ENCODE measurements at regions not wholly inside any gene's neighbourhood (a gene's known extent, or its start where the extent isn't known, plus 50 kb on each side); places are given as distances from the start of the nearest gene placed in this dataset.

- BruUV-seq (replicated peaks): no TSS peak
- H3K9me2 ChIP-seq (ENCODE audit: insufficient read depth, low read length): no peaks in the 10 kb centered on the region
- POLR2A ChIA-PET: no interaction called here
- no peak overlapping the region for H3K4me3 ChIP-seq (ENCODE audit: low read depth, low read length, poor library complexity, severe bottlenecking)
- CTCF ChIA-PET (ENCODE audit: unreplicated experiment): no interaction called here
- no peak overlapping the region for H3K27ac ChIP-seq (ENCODE audit: low read depth, low read length, poor library complexity, severe bottlenecking)
- H3K9me3 ChIP-seq (ENCODE audit: low read length): no peaks in the 10 kb centered on the region
- no peaks in the 10 kb centered on the region for H4K20me1 ChIP-seq (ENCODE audit: insufficient read depth, low read length)
- TF ChIP-seq EZH2phosphoT487 (IDR thresholded peaks at IDR 0.05; ENCODE audit: borderline replicate concordance, low read depth, low read length): no peak
- no peak for TF ChIP-seq CTCF (conservative IDR thresholded peaks at IDR 0.05; ENCODE audit: low read length)
- H3K4me1 ChIP-seq (ENCODE audit: insufficient read depth, low read length, poor library complexity, severe bottlenecking): no peaks in the 10 kb centered on the region
- intact Hi-C loops (cut with micrococcal nuclease; ENCODE audit: unreplicated experiment): no loop called here
- DNase-seq (ENCODE audit: low spot score): no peak
- H3K79me2 ChIP-seq (ENCODE audit: insufficient read depth, low read depth, low read length): no peaks in the 10 kb centered on the region
- no peaks in the 10 kb centered on the region for H3K36me3 ChIP-seq (ENCODE audit: insufficient read depth, low read length)
- no peak overlapping the region for H2AFZ ChIP-seq (ENCODE audit: low read length)
- H3K4me2 ChIP-seq (ENCODE audit: low read length): no peak overlapping the region
These were observed 62.7 kb upstream of the CD302 start for GRCh38 chr2:159860581-159861310.

- no peaks in the 10 kb centered on the region for H3K36me3 ChIP-seq (ENCODE audit: insufficient read depth, low read length)
- H3K4me3 ChIP-seq (ENCODE audit: low read depth, low read length, poor library complexity, severe bottlenecking): no peak overlapping the region
- ChIA-PET POLR2A (no interaction called here), CTCF (ENCODE audit: unreplicated experiment) (no interaction called here)
- TF ChIP-seq EZH2phosphoT487 (IDR thresholded peaks at IDR 0.05; ENCODE audit: borderline replicate concordance, low read depth, low read length) (no peak), CTCF (conservative IDR thresholded peaks at IDR 0.05; ENCODE audit: low read length) (no peak)
- no peaks in the 10 kb centered on the region for H3K79me2 ChIP-seq (ENCODE audit: insufficient read depth, low read depth, low read length)
- no peaks in the 10 kb centered on the region for H3K4me1 ChIP-seq (ENCODE audit: insufficient read depth, low read length, poor library complexity, severe bottlenecking)
- no peaks in the 10 kb centered on the region for H3K9me2 ChIP-seq (ENCODE audit: insufficient read depth, low read length)
- no TSS peak for BruUV-seq (replicated peaks)
- H3K4me2 ChIP-seq (ENCODE audit: low read length): no peak overlapping the region
- DNase-seq (ENCODE audit: low spot score): no peak
- no peaks in the 10 kb centered on the region for H3K9me3 ChIP-seq (ENCODE audit: low read length)
- intact Hi-C loops (cut with micrococcal nuclease; ENCODE audit: unreplicated experiment): no loop called here
- H4K20me1 ChIP-seq (ENCODE audit: insufficient read depth, low read length): no peaks in the 10 kb centered on the region
- H3K27ac ChIP-seq (ENCODE audit: low read depth, low read length, poor library complexity, severe bottlenecking): no peak overlapping the region
- H2AFZ ChIP-seq (ENCODE audit: low read length): no peak overlapping the region
These were observed 61.6 kb upstream of the CD302 start for GRCh38 chr2:159859583-159859982.

GRCh38 chr2:159856760-159857159 is 58.8 kb upstream of the CD302 start:
- ChIA-PET CTCF (ENCODE audit: unreplicated experiment) (no interaction called here), POLR2A (no interaction called here)
- no TSS peak for BruUV-seq (replicated peaks)
- Histone ChIP-seq H3K36me3 (ENCODE audit: insufficient read depth, low read length) (no peaks in the 10 kb centered on the region), H2AFZ (ENCODE audit: low read length) (no peak overlapping the region), H3K9me3 (ENCODE audit: low read length) (no peaks in the 10 kb centered on the region), H3K79me2 (ENCODE audit: insufficient read depth, low read depth, low read length) (no peaks in the 10 kb centered on the region), H3K4me3 (ENCODE audit: low read depth, low read length, poor library complexity, severe bottlenecking) (no peak overlapping the region), H3K4me1 (ENCODE audit: insufficient read depth, low read length, poor library complexity, severe bottlenecking) (no peaks in the 10 kb centered on the region), H3K4me2 (ENCODE audit: low read length) (no peak overlapping the region), H3K27ac (ENCODE audit: low read depth, low read length, poor library complexity, severe bottlenecking) (no peak overlapping the region), H4K20me1 (ENCODE audit: insufficient read depth, low read length) (no peaks in the 10 kb centered on the region), H3K9me2 (ENCODE audit: insufficient read depth, low read length) (no peaks in the 10 kb centered on the region)
- intact Hi-C loops (cut with micrococcal nuclease; ENCODE audit: unreplicated experiment): no loop called here
- no peak for DNase-seq (ENCODE audit: low spot score)
- TF ChIP-seq EZH2phosphoT487 (IDR thresholded peaks at IDR 0.05; ENCODE audit: borderline replicate concordance, low read depth, low read length) (no peak), CTCF (conservative IDR thresholded peaks at IDR 0.05; ENCODE audit: low read length) (no peak)
